PC-9 (cell line): ENCODE measurements at regions not wholly inside any gene's neighbourhood (a gene's known extent, or its start where the extent isn't known, plus 50 kb on each side); places are given as distances from the start of the nearest gene placed in this dataset.

Experiments
- BruUV-seq: library from RNA; stranded (reverse); fragments of 400-500 nt; replicated peaks from 2 replicates; lab custom pipeline; 2021; lab: Mats Ljungman, UMichigan
- CTCF ChIA-PET: fragments of 300-600 bp; sonication (Branson Sonifier 250); formaldehyde crosslinking; loops from one replicate; lab custom pipeline; 2022; ENCODE audit warnings: antibody characterized with exemption; lab: Charles Lee
- POLR2A ChIA-PET: fragments of 300-600 bp; sonication (Branson Sonifier 250); formaldehyde crosslinking; loops from one replicate; lab custom pipeline; 2022; ENCODE audit warnings: antibody characterized with exemption; ENCODE audit not compliant: unreplicated experiment; lab: Charles Lee
- DNase-seq, 2 experiments: peaks; one replicate each; pipeline versions ENCODE4 v3.0.0 to v3.0.0-alpha.2; 2015 to 2022; ENCODE audit warnings: mixed read lengths in 1 of 2
- H2AFZ ChIP-seq: fragments of 200-600 bp; sonication (generic); 2 replicates; pipeline ENCODE4 v1.8.1; 2017; ENCODE audit warnings: antibody characterized with exemption
- H3F3A ChIP-seq: fragments of 200-600 bp; sonication (generic); 2 replicates; pipeline ENCODE4 v1.8.1; 2017; ENCODE audit warnings: antibody characterized with exemption, mild to moderate bottlenecking, low read depth; ENCODE audit not compliant: insufficient read depth
- H3K27ac ChIP-seq: fragments of 200-600 bp; sonication (generic); 2 replicates; pipeline ENCODE4 v1.6.1; 2016; ENCODE audit warnings: mixed run types
- H3K27me3 ChIP-seq: fragments of 200-600 bp; sonication (generic); 2 replicates; pipeline ENCODE4 v1.6.1; 2016; ENCODE audit warnings: low read depth, mixed run types; ENCODE audit not compliant: insufficient read depth
- H3K36me3 ChIP-seq: fragments of 200-600 bp; sonication (generic); 2 replicates; pipeline ENCODE4 v1.6.1; 2016; ENCODE audit warnings: low read depth, mixed run types
- H3K4me1 ChIP-seq: fragments of 200-600 bp; sonication (generic); replicated peaks from 2 replicates; pipeline ENCODE4 v1.6.1; 2016; ENCODE audit warnings: mixed run types; ENCODE audit not compliant: insufficient read depth
- H3K4me2 ChIP-seq: fragments of 200-600 bp; sonication (generic); 2 replicates; pipeline ENCODE4 v1.6.1; 2017; ENCODE audit warnings: mixed run types
- H3K4me3 ChIP-seq: fragments of 200-600 bp; sonication (generic); 2 replicates; pipeline ENCODE4 v1.6.1; 2016; ENCODE audit warnings: mixed run types
- H3K79me2 ChIP-seq: fragments of 200-600 bp; sonication (generic); 2 replicates; pipeline ENCODE4 v1.6.1; 2017; ENCODE audit warnings: low read depth, mixed run types
- H3K9me2 ChIP-seq: fragments of 200-600 bp; sonication (generic); 2 replicates; pipeline ENCODE4 v1.8.1; 2017; ENCODE audit warnings: mild to moderate bottlenecking; ENCODE audit not compliant: insufficient read depth
- H3K9me3 ChIP-seq: fragments of 200-600 bp; sonication (generic); 2 replicates; pipeline ENCODE4 v1.8.1; 2016; ENCODE audit warnings: low read depth; ENCODE audit not compliant: insufficient read depth
- H4K20me1 ChIP-seq: fragments of 200-600 bp; sonication (generic); 2 replicates; pipeline ENCODE4 v1.8.1; 2017; ENCODE audit not compliant: insufficient read depth
- EZH2 ChIP-seq: fragments of 200-600 bp; sonication (generic); IDR thresholded peaks from 2 replicates; pipeline ENCODE4 v1.8.0; 2017; ENCODE audit warnings: antibody characterized with exemption, low read depth
- intact Hi-C: fragments of 100-400 bp; cut with micrococcal nuclease; formaldehyde crosslinking; loops from one replicate; pipeline ENCODE4 v1.10.0; 2022; ENCODE audit not compliant: unreplicated experiment
- TF ChIP-seq, protein P1 (sequence below): fragments of 200-600 bp; sonication (generic); conservative IDR thresholded peaks from 2 replicates; pipeline ENCODE4 v1.6.1; 2017; ENCODE audit warnings: mixed run types, antibody characterized with exemption, mild to moderate bottlenecking, moderate library complexity

DNA sequence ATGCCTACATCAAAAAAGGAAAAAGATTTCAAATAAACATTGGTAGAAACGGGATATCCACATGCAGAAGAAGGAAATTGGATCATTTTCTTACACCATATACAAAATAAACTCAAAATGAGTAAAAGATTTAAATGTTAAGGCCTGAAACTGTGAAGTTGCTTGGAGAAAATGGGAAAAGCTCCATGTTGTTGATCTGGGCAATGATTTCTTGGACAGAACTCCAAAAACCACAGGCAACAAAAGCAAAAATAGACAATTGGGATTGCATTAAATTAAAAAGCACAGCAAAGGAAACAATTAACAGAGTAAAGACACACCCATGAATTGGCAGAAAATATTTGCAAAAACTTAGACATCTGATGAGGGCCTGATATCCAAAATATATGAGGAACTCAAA lies 105.2 kb upstream of the APP start:
- Histone ChIP-seq H4K20me1 (no peaks in the 10 kb centered on the region), H3K27ac (no peak overlapping the region), H3K36me3 (no peaks in the 10 kb centered on the region), H3K9me3 (no peaks in the 10 kb centered on the region), H3K27me3 (no peaks in the 10 kb centered on the region), H2AFZ (no peak overlapping the region), H3K79me2 (no peaks in the 10 kb centered on the region), H3F3A (no peaks in the 10 kb centered on the region), H3K9me2 (no peaks in the 10 kb centered on the region), H3K4me2 (no peak overlapping the region), H3K4me1 (no peaks in the 10 kb centered on the region), H3K4me3 (no peak overlapping the region)
- no peak for DNase-seq
- no TSS peak for BruUV-seq
- POLR2A ChIA-PET = no interaction called here
- CTCF ChIA-PET = no interaction called here
- intact Hi-C loops = no loop called here
- no peak for TF ChIP-seq EZH2
- TF ChIP-seq, protein P1, sequence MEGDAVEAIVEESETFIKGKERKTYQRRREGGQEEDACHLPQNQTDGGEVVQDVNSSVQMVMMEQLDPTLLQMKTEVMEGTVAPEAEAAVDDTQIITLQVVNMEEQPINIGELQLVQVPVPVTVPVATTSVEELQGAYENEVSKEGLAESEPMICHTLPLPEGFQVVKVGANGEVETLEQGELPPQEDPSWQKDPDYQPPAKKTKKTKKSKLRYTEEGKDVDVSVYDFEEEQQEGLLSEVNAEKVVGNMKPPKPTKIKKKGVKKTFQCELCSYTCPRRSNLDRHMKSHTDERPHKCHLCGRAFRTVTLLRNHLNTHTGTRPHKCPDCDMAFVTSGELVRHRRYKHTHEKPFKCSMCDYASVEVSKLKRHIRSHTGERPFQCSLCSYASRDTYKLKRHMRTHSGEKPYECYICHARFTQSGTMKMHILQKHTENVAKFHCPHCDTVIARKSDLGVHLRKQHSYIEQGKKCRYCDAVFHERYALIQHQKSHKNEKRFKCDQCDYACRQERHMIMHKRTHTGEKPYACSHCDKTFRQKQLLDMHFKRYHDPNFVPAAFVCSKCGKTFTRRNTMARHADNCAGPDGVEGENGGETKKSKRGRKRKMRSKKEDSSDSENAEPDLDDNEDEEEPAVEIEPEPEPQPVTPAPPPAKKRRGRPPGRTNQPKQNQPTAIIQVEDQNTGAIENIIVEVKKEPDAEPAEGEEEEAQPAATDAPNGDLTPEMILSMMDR = no peak

DNA sequence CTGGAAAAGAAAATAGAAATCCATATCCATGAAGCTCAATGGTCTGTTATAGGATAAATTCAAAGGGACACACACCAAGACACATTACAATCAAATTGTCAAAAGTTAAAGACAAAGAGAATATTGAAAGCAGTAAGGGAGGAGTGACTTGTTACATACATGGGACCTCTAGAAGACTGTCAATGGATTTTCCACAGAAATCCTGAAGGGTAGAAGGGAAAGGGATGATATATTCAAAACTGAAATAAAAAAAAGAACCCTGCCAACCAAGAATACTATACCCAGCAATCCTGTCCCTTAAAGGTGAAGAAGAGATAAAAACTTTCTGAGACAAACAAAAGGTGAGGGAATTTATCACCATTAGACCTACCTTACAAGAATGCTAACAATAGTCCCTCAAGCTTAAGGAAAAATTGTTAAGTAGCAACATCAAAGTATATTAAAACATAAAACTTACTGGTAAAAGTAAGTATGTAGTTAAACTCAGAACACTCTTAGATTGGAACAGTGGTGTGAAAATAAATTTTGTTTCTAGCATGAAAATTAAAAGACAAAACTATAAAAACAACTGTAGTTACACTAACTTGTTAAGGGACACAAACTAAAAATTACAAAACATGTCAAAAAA lies 103.2 kb upstream of the APP start:
- POLR2A ChIA-PET = no interaction called here
- no TSS peak for BruUV-seq

DNA sequence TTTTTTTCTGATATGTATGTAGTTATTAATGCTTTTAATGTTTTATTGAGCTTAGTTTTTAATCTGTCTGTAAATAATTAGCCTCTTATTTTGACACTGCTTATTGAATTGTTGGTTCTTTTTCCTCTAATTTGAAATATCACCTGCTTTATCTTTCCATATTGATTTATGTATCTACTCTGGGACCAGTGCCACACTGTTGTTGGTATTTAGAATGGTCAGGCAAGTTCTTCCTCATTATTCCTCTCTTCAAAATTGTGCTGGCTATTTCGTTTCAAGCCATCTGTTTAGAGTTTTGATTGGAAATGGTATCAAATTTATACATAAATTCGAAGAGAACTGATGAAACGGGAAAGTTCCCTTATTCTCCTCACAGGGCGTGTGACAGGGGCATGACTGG lies 96.8 kb upstream of the APP start:
- DNase-seq = no peak
- Histone ChIP-seq H4K20me1 (no peaks in the 10 kb centered on the region), H3K9me2 (no peaks in the 10 kb centered on the region), H3K79me2 (no peaks in the 10 kb centered on the region), H3F3A (no peaks in the 10 kb centered on the region), H3K36me3 (no peaks in the 10 kb centered on the region), H3K27ac (no peak overlapping the region), H3K9me3 (no peaks in the 10 kb centered on the region), H3K27me3 (no peaks in the 10 kb centered on the region), H3K4me3 (no peak overlapping the region), H2AFZ (no peak overlapping the region), H3K4me2 (no peak overlapping the region), H3K4me1 (no peaks in the 10 kb centered on the region)
- TF ChIP-seq, protein P1 = no peak
- TF ChIP-seq EZH2 = no peak
- intact Hi-C loops = no loop called here
- ChIA-PET POLR2A (no interaction called here), CTCF (no interaction called here)
- BruUV-seq = no TSS peak

More for the DNA sequence above, 103.2 kb upstream of the APP start:
- no peak overlapping the region for H3K4me2 ChIP-seq
- H3K27ac ChIP-seq = no peak overlapping the region
- TF ChIP-seq, protein P1 = no peak
- no peak for TF ChIP-seq EZH2
- no peak overlapping the region for H3K4me3 ChIP-seq
- H4K20me1 ChIP-seq = no peaks in the 10 kb centered on the region
- H3K9me3 ChIP-seq = no peaks in the 10 kb centered on the region
- no peaks in the 10 kb centered on the region for H3F3A ChIP-seq
- H3K27me3 ChIP-seq = no peaks in the 10 kb centered on the region
- intact Hi-C loops = no loop called here
- H3K4me1 ChIP-seq = no peaks in the 10 kb centered on the region
- CTCF ChIA-PET = no interaction called here
- no peak for DNase-seq
- H2AFZ ChIP-seq = no peak overlapping the region
- H3K79me2 ChIP-seq = no peaks in the 10 kb centered on the region
- H3K36me3 ChIP-seq = no peaks in the 10 kb centered on the region
- no peaks in the 10 kb centered on the region for H3K9me2 ChIP-seq
